Panc1 (cell line): ENCODE measurements at regions not wholly inside any gene's neighbourhood (a gene's known extent, or its start where the extent isn't known, plus 50 kb on each side); places are given as distances from the start of the nearest gene placed in this dataset.

Experiments used
- ATAC-seq: fragments of 200-7000 bp; cut with Tn5 transposase; 2 replicates; pipeline ENCODE4 v1.9.1; 2020; ENCODE audit warnings: mild to moderate bottlenecking, moderate library complexity
- BruUV-seq: library from RNA; stranded (reverse); fragments of 400-500 nt; replicated peaks from 2 replicates; lab custom pipeline; 2021; lab: Mats Ljungman, UMichigan
- CTCF ChIA-PET: fragments of 300-600 bp; sonication (Branson Sonifier 250); formaldehyde crosslinking; loops from one replicate; lab custom pipeline; 2022; ENCODE audit warnings: antibody characterized with exemption; lab: Charles Lee
- POLR2A ChIA-PET: fragments of 300-600 bp; sonication (Branson Sonifier 250); formaldehyde crosslinking; loops from one replicate; lab custom pipeline; 2022; ENCODE audit warnings: antibody characterized with exemption; lab: Charles Lee
- DNase-seq: peaks from one replicate; pipeline ENCODE4 v3.0.0-alpha.2; 2010; ENCODE audit warnings: low read depth, low spot score
- H3K27ac ChIP-seq: 2 replicates; pipeline ENCODE4 v1.5.1; 2011; ENCODE audit warnings: mild to moderate bottlenecking, low read length, inconsistent platforms
- H3K27me3 ChIP-seq: fragments of 200-500 bp; sonication (Bioruptor generic); 2 replicates; pipeline ENCODE4 v1.6.0; 2014; ENCODE audit warnings: low read length, inconsistent platforms; ENCODE audit not compliant: control insufficient read depth, insufficient read depth
- H3K36me3 ChIP-seq: fragments of 200-500 bp; sonication (Bioruptor generic); 2 replicates; pipeline ENCODE4 v1.5.1; 2014; ENCODE audit warnings: inconsistent platforms, mild to moderate bottlenecking, low read length, moderate library complexity; ENCODE audit not compliant: control insufficient read depth, insufficient read depth
- H3K4me1 ChIP-seq: 2 replicates; pipeline ENCODE4 v1.5.1; 2011; ENCODE audit warnings: inconsistent platforms, mild to moderate bottlenecking, low read length, moderate library complexity; ENCODE audit not compliant: control insufficient read depth, insufficient read depth
- H3K4me3 ChIP-seq, 2 experiments: 2 replicates each; pipeline ENCODE4 v1.5.1; 2011 to 2012; ENCODE audit warnings: low read depth in 2 of 2, low read length in 2 of 2, mild to moderate bottlenecking in 2 of 2, inconsistent platforms in 1 of 2, moderate library complexity in 1 of 2
- H3K9me3 ChIP-seq: fragments of 200-500 bp; sonication (Bioruptor generic); 2 replicates; pipeline ENCODE4 v1.5.1; 2014; ENCODE audit warnings: low read depth, mild to moderate bottlenecking, inconsistent platforms, low read length, moderate library complexity; ENCODE audit not compliant: control insufficient read depth, insufficient read depth
- POLR2AphosphoS5 ChIP-seq: IDR thresholded peaks from 2 replicates; pipeline ENCODE4 v1.6.1; 2012; ENCODE audit warnings: mild to moderate bottlenecking, low read depth, low read length, moderate library complexity
- SIN3A ChIP-seq: IDR thresholded peaks from 2 replicates; pipeline ENCODE4 v1.6.1; 2012; ENCODE audit warnings: low read depth, mild to moderate bottlenecking, low read length, moderate library complexity, borderline replicate concordance; ENCODE audit not compliant: insufficient read depth
- TCF7L2 ChIP-seq: IDR thresholded peaks from 2 replicates; pipeline ENCODE4 v1.6.1; 2011; ENCODE audit warnings: mild to moderate bottlenecking, low read depth, low read length, inconsistent platforms
- in situ Hi-C: cut with HindIII; loops from 2 replicates; pipeline ENCODE4 v1.10.0; 2016; ENCODE audit warnings: low sequenced_read_pairs, low pct_unique_long_range_greater_than_20kb
- intact Hi-C: fragments of 100-400 bp; cut with micrococcal nuclease; formaldehyde crosslinking; loops from one replicate; pipeline ENCODE4 v1.10.0; 2022; ENCODE audit not compliant: unreplicated experiment
- TF ChIP-seq, protein P1 (sequence below): fragments of 450-650 bp; IDR thresholded peaks from 2 replicates; pipeline ENCODE4 v1.5.1; 2017; ENCODE audit warnings: mild to moderate bottlenecking
- TF ChIP-seq, protein P2 (sequence below), 2 experiments: IDR thresholded peaks; 2 replicates each; pipeline ENCODE4 v1.6.1; 2011 to 2012; ENCODE audit warnings: low read depth in 2 of 2, control low read depth in 1 of 2, low read length in 1 of 2, mild to moderate bottlenecking in 1 of 2, moderate library complexity in 1 of 2; ENCODE audit not compliant: insufficient read depth in 1 of 2

DNA sequence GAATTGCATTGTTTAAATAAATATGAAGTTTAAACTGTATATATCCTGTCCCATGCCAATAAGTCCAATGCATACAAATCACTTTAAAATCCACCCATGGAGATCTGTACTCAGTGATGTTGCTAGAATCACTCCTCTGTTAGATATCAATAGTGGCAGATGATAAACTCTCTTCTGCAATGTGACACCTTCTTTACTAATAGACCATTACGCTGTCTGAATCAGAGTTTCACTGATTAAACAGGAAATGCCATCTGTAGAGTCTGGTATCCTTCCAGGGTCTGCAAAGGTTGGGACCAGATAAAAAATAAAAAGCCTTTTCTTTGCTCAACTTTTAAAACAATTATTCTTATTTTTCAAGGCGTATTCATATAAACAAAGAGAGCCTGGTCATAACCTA is 134.5 kb downstream of the EDN3 start:
- Histone ChIP-seq H3K4me1 (no peaks in the 10 kb centered on the region), H3K36me3 (no peaks in the 10 kb centered on the region), H3K27me3 (peaks cover 2% of the 10 kb centered on the region; the same call in 1 of the 2 replicates), H3K4me3 (no peak overlapping the region), H3K27ac (no peak overlapping the region), H3K9me3 (no peaks in the 10 kb centered on the region)
- intact Hi-C loops (no loop called here), in situ Hi-C loops (no loop called here)
- ChIA-PET POLR2A (no interaction called here), CTCF (interaction anchor here (0.6 kb wide), 1 partner anchor 10 kb away, joined by 3 read pairs; no protein-coding TSS in a partner anchor)
- ATAC-seq: no peak
- no peak for DNase-seq
- BruUV-seq: no TSS peak
- TF ChIP-seq, protein P1, sequence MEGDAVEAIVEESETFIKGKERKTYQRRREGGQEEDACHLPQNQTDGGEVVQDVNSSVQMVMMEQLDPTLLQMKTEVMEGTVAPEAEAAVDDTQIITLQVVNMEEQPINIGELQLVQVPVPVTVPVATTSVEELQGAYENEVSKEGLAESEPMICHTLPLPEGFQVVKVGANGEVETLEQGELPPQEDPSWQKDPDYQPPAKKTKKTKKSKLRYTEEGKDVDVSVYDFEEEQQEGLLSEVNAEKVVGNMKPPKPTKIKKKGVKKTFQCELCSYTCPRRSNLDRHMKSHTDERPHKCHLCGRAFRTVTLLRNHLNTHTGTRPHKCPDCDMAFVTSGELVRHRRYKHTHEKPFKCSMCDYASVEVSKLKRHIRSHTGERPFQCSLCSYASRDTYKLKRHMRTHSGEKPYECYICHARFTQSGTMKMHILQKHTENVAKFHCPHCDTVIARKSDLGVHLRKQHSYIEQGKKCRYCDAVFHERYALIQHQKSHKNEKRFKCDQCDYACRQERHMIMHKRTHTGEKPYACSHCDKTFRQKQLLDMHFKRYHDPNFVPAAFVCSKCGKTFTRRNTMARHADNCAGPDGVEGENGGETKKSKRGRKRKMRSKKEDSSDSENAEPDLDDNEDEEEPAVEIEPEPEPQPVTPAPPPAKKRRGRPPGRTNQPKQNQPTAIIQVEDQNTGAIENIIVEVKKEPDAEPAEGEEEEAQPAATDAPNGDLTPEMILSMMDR: no peak
- no peak for TF ChIP-seq POLR2AphosphoS5
- TF ChIP-seq, protein P2, sequence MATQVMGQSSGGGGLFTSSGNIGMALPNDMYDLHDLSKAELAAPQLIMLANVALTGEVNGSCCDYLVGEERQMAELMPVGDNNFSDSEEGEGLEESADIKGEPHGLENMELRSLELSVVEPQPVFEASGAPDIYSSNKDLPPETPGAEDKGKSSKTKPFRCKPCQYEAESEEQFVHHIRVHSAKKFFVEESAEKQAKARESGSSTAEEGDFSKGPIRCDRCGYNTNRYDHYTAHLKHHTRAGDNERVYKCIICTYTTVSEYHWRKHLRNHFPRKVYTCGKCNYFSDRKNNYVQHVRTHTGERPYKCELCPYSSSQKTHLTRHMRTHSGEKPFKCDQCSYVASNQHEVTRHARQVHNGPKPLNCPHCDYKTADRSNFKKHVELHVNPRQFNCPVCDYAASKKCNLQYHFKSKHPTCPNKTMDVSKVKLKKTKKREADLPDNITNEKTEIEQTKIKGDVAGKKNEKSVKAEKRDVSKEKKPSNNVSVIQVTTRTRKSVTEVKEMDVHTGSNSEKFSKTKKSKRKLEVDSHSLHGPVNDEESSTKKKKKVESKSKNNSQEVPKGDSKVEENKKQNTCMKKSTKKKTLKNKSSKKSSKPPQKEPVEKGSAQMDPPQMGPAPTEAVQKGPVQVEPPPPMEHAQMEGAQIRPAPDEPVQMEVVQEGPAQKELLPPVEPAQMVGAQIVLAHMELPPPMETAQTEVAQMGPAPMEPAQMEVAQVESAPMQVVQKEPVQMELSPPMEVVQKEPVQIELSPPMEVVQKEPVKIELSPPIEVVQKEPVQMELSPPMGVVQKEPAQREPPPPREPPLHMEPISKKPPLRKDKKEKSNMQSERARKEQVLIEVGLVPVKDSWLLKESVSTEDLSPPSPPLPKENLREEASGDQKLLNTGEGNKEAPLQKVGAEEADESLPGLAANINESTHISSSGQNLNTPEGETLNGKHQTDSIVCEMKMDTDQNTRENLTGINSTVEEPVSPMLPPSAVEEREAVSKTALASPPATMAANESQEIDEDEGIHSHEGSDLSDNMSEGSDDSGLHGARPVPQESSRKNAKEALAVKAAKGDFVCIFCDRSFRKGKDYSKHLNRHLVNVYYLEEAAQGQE (IDR thresholded peaks at IDR 0.05; ENCODE audit: insufficient read depth in 1 of 2, low read depth in 2 of 2, low read length in 1 of 2): no peak
- no peak for TF ChIP-seq TCF7L2
- TF ChIP-seq SIN3A: no peak

DNA sequence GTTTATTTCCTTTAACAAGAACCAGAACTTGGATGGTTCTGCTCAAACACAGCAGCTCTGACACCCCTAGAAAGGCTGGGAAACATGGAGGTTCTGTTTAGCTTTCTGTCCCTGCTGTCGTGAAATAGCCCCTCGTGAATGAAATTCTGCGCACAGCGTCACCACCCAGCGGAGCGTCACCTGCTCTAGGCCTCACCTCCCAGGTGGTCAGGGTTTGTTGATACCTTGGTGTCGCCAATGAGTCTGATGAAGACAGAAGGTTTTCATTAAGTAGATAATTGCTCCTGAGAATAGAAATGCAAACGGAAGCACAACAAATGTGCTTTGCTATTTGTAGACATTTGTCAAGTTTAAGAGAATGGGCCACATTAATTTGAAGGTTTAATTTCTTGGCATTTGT is 135.1 kb downstream of the EDN3 start:
- H3K27ac ChIP-seq: no peak overlapping the region
- TF ChIP-seq TCF7L2 (no peak), SIN3A (no peak), POLR2AphosphoS5 (no peak)
- TF ChIP-seq, protein P2 (IDR thresholded peaks at IDR 0.05; ENCODE audit: insufficient read depth in 1 of 2, low read depth in 2 of 2, low read length in 1 of 2): no peak
- TF ChIP-seq, protein P1: no peak
- CTCF ChIA-PET: interaction anchor here (0.6 kb wide), 1 partner anchor 9 kb away, joined by 3 read pairs; no protein-coding TSS in a partner anchor
- intact Hi-C loops (no loop called here), in situ Hi-C loops (no loop called here)
- BruUV-seq: no TSS peak
- POLR2A ChIA-PET: no interaction called here
- H3K4me1 ChIP-seq: no peaks in the 10 kb centered on the region
- H3K9me3 ChIP-seq: no peaks in the 10 kb centered on the region
- peaks cover 2% of the 10 kb centered on the region; the same call in 1 of the 2 replicates for H3K27me3 ChIP-seq
- H3K4me3 ChIP-seq: no peak overlapping the region
- no peak for ATAC-seq
- DNase-seq: no peak
- H3K36me3 ChIP-seq: no peaks in the 10 kb centered on the region
